Myocyte (in vitro differentiated cells): ENCODE measurements at regions not wholly inside any gene's neighbourhood (a gene's known extent, or its start where the extent isn't known, plus 50 kb on each side); places are given as distances from the start of the nearest gene placed in this dataset.
"Not testable (repeated sequence)": the region's sequence is repeated elsewhere in the genome, so short reads cannot be mapped to it uniquely, and the experiment has no call there.

ENCODE experiments used
- DNase-seq: peaks from one replicate; pipeline ENCODE4 v3.0.0-alpha.2; 2012; ENCODE audit warnings: low read depth

DNA sequence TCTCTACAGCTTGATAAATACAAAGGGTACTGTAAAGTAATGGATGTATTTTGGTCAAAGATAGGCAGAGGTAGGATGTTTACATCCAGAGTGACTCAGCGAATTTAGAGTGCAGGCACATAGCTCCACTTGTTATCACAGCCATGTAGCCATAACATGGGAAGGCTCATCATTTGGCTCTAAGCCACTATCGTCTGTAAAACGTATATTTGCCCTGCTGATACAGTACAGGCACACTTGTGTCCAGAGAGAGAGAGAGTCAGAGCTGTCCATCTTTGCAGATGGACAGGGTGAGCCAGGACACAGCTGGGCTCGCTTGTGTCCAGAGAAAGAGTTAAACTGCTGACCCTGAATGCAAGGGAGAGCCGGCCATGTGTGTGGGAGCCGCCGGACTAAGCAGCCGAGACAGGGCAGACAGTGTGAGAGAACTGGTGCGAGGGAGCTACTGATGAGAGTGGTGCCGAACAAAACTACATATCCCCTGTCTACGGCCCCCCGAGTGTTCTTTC, 619.0 kb downstream of the DOK5 start:
- DNase-seq = no peak

DNA sequence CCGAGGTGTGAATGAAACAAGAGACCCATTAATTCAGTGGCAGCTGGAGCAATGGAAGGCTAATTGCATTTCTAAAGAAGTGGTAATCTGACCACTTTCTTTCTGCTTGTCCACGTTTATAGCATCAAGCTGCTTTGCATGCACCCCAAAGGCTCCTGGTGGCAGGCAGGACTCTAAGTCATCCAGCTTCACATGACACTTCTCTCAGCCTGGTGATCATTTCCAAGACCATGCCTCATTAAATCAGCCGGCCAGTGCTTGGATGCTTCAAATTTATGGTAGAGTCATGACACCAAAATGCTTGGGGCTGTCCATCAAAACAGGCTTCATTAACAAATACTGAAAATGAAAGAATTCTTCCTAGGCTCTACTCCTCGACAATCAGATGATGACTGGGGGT, 614.9 kb downstream of the DOK5 start:
- DNase-seq = no peak

DNA sequence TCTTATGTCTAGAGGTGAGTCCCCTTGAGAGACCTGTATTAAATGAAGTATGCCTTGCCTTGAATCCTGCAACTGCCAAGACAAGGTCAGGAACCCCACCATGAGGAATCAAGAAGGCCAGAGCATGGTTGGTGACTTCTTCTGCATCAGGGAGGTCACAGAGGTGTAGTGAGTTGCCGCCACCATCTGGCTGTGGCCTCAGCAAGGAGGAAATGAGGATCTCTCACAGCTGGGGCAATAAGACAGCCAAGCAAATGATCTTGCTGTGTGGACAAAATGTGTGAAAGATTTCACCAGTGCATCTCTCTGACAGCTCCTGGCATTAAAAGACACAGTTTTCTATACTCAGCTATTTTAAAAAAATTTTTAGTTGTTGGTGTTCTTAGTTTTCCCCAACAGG, 611.0 kb downstream of the DOK5 start:
- DNase-seq = no peak

DNA sequence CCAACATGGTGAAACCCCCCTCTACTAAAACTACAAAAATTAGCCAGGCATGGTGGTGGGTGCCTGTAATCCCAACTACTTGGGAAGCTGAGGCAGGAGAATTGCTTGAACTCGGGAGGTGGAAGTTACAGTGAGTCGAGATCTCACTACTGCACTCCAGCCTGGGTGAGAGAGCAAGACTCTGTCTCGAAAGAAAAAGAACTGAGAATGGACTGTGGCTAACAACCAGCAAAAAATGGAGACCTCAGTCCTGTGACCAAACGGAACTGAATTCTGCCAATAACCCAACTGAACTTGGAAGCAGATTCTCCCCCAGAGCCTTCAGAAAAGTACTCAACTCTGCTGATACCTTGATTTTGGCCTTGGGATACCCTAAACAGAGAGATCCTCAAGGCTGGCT, 604.5 kb downstream of the DOK5 start:
- no peak for DNase-seq

DNA sequence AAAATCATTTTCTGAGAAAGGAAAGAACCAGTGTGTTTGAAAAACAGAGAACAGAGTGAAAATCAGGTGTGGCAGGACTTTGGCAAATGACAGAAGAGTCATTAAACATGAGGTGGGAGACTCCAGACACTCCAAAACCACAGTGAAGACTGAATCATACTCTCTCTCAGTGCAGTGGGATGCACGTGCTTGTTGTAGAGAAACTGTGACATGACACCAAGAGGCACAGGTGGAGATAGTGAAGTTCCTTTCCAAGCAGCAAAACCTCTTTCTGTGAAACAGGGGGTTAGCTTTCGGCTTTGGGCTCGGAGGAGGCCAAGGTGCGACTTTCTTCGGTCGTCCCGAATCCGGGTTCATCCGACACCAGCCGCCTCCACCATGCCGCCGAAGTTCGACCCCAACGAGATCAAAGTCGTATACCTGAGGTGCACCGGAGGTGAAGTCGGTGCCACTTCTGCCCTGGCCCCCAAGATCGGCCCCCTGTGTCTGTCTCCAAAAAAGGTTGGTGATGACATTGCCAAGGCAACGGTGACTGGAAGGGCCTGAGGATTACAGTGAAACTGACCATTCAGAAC, 599.0 kb downstream of the DOK5 start:
- DNase-seq = not testable (repeated sequence)

DNA sequence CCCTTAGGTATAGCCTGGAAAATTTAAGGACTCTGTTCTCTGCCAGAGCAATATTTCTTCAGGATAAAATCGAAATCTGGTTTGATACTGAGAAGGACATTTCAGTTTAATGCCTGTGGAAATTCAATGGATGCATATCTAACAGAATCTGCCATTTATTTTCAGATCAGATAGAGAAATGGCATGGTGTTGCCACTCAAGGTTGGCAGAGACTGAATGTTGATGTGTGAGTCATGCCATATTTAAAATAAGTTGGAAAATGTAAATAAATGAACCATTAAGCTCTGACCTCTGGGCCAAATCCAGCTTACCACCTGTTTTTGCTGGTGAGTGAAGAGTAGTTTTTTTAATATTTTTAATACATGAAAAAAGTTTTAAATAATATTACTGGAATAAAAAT, 594.6 kb downstream of the DOK5 start:
- no peak for DNase-seq

DNA sequence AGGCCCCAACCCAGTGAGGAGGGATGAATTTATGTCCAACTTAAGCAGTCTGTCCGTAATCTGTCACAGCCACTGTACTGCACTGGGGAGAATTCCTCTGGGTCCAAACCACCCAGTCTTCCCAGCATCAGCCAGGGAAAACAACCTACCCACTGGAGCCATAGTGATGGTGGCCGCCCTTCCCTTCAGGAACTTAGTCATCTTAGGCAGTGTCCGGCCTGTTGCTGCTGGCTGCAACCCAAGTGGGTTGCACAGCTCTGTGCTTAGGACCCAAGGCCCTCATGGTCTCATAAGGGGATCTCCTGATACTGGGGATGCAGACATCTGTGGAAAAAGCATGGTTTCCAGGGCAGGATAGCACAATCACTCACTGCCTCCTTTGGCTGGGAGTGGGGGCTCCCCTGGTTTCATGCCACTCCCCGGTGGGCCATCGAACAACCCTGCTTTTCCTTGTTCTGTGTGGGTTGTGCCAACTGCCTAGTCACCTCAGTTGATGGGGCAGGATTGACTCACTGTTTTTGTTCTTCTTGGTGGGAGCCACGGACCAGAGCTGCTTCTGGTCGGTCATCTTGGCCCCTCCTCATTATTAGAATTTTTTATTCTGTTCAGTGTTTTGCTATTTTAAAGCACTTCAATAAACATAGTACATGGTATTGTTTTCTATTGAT, 591.9 kb downstream of the DOK5 start:
- no peak for DNase-seq

DNA sequence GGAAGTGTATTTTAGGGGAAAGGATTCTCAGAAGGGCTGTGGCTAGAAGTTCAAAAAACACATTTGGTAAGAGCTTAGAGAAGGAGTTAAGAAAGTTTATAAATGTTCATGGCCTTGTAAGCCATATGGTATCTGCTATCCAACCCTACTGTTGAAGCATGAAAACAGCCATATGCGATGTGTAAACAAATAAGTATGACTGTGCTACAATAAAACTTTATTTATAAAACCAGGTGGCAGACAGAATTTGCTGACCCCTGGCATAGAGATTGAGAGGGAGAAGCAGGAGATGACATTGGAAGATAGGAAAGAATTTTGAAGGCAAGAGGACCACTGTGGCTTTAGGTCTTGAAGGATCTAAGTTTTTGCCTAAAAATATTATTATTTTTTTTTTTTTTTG, 583.5 kb downstream of the DOK5 start:
- no peak for DNase-seq

DNA sequence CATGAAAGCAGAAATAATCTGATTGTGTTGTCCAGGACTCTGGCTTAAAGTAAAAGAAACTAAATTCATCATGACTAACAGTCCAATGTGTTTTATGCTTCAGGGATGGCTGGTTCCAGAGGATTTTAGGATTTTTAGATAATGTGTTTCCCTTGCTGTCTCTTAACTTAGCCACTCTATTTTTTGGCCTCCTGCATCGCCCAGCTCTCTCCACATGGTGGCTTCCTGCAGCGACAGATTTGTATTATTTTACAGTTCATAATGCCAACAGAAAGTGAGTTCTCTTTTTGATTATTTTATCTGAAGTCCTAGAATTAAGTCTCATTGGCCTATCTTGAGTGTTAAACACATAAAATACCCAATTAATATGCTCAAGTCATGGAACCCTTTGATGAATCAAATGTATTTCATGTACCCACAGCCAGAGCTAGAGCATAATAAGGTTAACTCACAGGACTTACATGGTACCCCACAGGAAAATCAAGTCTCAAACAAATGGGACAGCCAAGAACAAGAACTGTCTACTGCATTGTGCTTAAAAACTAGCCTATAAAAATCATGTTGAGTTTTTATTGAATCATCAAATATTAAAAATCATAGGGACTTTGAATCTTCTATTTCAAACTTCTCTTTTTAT, 582.5 kb downstream of the DOK5 start:
- no peak for DNase-seq

DNA sequence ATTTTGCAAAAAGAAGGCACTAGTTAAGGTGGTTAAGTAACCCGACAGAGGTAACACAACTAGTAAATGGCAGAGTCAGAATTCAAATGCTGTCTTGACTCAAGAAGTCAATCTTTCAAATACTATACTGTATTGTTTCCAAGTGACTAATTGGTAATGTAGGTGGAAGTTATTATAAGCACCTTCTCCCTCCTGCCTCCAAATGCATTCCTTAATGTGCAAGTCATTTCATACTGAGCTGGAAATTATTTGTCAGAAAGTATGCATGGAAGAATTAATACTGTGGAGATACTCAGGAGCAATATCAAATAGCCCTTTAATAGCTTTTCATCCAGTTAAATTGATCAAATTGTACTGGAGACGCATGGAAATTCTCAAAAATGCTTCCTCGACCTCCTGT, 579.1 kb downstream of the DOK5 start:
- DNase-seq = no peak

DNA sequence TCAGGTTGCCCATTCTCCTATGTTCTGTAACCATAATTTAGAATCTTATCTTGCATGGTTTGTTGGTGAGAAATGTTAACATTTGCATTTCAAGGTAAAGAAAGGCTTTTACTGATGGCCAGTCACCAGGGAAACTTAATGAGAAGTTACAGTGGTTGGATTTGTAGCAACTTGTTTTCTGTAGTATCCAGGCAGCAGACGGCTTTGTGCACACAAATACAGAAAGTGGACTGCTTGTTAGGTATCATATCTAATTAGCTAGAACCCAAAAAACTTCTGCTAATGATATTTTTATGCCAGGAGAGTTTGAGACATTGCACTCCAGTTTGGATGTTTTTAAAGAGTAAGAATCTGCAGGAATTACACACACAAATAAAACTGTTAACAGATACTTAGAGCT, 578.0 kb downstream of the DOK5 start:
- no peak for DNase-seq

DNA sequence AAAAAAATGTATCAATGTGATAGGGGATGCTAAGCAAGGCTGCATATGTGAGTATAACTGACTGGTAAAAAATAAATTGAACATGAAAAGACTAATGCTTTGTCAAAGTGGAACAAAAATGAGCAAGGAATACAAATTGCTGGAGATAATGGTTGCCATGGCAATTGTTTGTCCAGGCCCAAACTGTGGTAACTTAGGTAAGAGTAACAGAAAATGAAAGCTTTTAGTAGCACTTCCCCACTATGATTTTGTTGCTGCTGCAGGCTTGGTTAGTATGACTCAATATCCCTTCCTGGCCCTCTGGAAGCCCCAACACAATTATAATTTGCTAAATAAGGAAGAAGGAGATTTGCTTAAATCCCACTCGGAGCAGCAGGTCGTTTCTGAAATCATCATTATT, 577.1 kb downstream of the DOK5 start:
- no peak for DNase-seq

DNA sequence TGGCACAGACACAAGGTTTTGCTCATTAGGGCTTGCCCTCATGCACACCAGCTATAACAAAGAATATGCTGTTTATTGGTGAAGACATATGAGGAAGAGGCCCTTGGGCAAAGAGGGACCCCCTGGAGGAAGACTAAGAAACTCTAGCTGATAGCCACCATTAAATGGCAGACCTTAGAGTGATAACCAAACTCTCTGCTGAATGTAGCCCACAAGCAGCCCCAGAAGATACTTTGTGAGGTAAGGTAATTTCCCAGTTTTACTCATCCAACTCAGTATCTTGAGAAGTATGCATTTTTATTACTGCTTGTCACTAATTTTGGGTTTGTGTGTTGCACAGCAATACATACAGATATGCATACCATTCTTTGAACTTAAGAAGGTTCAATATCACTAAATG, 563.3 kb downstream of the DOK5 start:
- DNase-seq = no peak

DNA sequence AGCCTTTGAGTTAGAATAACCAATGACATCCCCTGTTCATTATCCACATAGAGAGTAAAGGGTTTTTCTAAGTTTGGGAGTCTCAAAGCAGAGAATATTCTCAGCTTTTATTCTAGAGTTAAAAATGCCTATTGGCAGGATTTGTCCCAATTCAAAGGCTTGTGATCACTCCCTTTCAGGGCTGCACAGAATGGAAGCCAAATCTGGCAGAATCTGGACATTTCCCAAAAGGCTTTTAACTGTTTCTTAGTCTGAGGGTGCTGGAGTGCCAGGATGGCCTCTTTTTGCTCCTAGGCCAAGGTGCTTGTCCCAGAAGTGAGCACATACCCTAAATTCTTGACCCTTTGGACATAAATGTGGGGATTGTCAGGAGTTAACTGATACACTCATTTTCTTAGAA, 556.6 kb downstream of the DOK5 start:
- DNase-seq = no peak

DNA sequence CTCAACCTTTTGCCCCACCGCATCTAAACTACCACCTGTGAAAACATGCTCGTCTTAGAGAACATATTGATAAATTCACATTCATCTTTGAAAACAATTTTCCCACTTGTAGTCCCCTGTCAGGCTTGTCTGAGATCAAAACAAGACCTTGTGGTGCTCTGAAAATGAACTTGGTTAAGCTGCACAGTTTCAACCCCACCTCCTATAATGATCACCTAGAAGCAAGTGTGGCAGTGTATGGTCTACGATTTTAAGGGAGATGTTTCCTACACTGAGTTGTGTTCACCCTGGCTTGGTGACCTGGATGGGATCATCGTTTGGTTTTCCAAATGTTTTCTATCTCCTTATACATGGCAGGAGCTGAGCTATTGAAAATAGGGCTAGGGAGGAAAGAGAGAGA, 539.4 kb downstream of the DOK5 start:
- no peak for DNase-seq

DNA sequence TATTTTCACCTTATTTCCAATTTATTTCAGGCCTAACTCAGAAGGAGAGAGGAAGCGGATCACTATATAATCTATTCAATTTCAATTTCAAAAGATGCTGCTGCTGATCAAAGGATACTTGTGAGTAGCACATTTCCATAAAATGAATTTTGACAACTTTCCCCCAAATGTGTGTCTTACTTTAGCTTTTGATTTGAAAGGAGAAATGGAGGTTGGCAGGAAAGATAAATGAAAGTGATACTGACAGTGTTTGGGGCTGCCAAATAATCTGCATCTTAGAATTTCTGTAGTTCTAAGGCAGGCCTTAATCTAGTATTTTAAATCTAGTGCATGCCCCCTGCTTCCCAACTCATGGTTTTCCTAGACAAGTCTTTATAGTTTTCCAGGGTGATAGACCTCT, 535.4 kb downstream of the DOK5 start:
- no peak for DNase-seq

DNA sequence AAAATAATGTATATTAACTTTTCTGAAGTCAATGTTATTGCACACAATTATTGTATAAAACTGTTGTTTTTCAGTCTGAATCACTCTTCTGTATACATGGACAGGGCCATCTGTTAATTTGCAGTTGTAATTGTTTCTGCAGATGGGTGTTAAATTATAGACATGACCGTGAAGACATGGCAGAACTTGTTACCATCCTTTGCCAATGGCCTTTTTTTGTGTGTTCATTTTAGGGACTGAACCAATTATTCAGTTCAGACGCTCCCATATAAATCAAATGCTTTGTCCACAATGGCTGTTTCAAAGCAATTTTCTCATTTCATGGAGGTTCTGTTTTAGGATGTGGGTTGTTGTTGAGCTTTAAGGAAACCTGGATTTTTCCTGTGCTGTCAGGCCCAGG, 533.7 kb downstream of the DOK5 start:
- no peak for DNase-seq

DNA sequence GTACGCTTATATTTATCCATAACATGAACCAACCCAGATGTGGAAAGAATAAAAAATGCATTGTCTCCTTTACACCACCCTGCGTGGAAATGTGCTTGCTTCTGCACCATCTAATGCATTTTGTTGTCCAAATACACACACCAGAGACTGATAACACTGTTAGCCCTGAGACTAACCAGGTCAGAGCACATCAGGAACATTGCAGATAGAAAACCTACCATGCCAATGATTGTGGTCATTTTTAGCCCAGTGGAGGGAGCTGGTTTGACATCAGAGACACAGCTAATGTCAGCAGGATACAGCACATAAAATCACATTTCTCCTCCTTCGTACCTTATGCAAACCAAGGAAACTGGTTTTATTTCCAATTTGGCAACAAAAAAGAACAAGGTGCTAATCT, 528.7 kb downstream of the DOK5 start:
- no peak for DNase-seq

DNA sequence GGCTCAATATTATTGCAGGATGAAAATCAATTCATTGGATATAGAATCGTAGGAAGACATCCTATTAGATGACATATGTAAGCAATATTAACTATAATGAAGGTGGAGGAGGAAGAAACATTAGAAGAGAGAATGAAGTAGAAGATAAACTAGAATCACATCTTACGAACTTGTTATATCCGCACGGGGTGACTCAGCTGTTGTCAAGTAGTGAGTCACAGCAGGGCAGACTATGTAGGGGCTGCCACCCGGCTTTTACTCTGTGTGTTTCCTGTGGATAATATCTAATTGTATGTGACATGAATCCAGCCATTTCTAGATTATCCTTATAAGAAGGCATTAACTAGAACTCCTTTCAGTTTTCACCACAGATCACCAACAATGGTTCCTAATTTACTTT, 520.2 kb downstream of the DOK5 start:
- DNase-seq = no peak

DNA sequence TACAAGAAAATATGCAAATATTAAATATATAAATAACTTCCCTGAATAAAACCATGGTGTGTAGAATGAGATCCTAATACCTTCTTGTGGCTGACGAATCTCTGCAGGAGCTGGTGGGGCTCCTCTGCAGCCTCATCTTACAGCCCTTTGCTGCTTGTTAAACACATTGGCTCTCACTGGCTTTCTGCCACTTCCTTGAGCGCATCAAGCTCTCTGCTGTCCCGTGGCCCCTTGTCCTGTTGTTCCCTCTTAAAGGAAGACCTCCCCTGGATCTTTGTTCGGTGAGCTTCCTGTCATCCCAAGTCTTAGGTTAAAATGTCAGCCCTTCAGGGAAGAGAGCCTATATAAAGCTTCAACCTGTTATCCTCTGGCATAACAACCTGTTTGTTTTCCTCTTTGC, 519.6 kb downstream of the DOK5 start:
- no peak for DNase-seq

DNA sequence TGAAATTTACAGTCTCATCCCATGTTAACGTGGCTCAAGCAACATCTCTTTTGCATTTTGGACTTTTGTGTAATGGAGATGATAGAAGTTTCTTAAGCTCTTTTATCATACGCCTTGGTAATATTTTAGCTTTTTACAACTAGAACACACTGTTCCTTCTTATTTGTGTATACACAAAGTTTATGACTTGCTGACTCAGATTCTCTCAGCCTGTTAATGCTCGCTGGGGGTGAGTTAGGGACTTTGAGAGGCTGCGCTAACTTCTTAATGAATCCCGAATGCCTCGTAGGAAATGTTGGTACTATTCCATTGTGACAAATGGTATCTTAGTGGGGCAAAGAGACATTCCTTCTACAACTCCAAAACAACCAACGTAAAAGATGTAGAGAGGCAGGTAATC, 509.7 kb downstream of the DOK5 start:
- DNase-seq = no peak

DNA sequence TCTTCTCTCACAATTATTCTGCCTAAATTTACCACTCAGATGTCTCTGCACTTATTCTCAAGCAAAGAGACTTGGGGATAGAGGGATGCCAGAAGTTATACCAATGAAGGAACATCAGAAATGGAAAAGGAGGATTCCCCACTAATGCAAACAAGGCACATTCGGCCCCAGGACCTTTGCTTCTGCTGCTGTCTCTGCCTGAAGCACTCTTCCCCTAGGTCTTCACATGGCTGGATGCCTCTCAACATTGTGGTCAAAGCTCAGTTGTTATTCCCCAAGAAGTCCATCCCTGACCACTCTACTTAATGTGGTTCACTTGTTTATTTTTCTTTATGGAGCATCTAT, 508.7 kb downstream of the DOK5 start:
- DNase-seq = no peak
